Activated naive CD4-positive, alpha-beta T cell (primary cell): ENCODE measurements at regions not wholly inside any gene's neighbourhood (a gene's known extent, or its start where the extent isn't known, plus 50 kb on each side); places are given as distances from the start of the nearest gene placed in this dataset.
"Not testable (repeated sequence)": the region's sequence is repeated elsewhere in the genome, so short reads cannot be mapped to it uniquely, and the experiment has no call there.

Source experiments
- DNase-seq, 4 experiments: peaks; one replicate each; lab custom pipeline; 2025; lab: John Stamatoyannopoulos, UW

GRCh38 chr13:52931131-52931530 lies 82.7 kb upstream of the PCDH8 start:
- DNase-seq = no peak

DNA sequence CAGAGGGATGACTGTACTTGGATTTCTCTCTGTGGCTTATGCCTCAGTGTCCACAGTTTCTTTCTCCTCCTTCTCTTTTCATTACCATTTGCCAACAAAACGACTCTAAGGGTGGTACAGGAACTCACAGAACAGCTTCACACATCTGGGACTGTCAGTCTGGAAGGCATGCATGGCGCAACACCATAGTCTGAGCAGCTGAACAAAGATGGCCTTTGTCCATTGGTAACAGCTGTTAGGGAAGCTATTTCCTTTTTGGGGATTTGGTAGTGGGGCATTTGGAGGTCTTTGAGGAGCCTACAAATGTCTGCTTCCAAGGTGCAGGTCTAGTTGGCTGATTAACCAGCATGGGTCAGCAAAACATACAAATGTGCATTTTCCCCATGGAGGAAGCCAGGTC lies 81.4 kb upstream of the PCDH8 start:
- no peak for DNase-seq

DNA sequence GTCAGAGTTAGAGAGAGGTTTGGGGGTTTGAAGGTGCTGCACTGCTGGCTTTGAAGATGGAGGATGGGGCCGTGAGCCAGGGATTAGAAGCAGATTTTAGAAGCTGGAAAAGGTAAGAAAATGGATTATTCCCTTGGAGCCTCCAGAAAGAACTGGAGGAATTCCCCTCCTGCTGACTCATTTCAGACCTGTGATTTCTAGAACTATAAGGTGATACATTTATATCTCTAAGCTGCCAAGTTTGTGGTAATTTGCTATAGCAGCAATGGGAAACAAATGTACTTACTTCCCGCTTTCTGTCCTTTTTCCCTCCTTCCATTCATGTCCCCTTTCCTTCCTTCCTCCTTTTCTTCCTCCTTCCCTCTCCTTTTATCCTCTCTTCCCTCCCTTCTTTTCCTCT lies 78.5 kb upstream of the PCDH8 start:
- no peak for DNase-seq

GRCh38 chr13:52925775-52926285 lies 77.4 kb upstream of the PCDH8 start:
- no peak for DNase-seq

GRCh38 chr13:52925251-52925650 lies 76.8 kb upstream of the PCDH8 start:
- DNase-seq = no peak

DNA sequence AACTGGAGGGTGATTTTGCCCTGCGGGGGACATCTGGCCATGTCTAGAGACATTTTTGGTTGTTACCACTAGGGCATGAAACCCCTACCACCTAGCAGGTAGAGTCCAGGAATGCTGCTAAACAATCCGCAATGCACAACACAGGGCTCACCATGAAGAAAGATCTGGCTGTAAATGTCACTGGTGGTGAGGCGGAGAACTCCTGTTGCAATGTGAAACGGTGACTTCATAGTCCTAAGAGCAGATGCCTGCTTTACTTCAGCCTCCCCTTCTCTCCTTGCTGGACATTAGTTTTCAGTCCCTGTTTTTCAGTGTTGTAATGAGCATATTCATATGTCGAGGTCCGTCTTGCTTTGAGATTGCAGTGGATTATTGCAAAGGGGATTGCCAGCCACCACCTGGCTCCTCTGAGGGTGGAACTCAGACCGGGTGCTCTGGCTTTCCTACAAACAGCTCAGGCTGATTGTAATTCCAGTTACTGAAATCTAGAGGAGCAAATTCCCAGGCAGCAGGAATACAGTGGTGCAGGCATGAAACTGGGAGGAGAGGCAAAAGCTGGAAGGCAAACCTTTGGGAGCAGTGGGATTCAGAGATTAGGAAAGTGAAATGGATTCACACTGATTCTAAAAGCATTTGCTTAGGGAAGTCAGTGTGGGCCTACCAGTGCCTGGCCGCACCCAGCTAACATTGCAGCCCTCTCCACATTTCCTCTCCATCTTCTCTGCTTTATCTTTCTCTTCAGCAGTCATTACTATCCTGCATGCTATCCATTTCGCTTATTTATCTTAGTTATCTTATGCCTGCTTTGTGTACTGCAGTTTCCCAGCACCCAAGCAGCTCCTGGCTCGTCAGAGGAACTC lies 76.1 kb upstream of the PCDH8 start:
- no peak for DNase-seq

DNA sequence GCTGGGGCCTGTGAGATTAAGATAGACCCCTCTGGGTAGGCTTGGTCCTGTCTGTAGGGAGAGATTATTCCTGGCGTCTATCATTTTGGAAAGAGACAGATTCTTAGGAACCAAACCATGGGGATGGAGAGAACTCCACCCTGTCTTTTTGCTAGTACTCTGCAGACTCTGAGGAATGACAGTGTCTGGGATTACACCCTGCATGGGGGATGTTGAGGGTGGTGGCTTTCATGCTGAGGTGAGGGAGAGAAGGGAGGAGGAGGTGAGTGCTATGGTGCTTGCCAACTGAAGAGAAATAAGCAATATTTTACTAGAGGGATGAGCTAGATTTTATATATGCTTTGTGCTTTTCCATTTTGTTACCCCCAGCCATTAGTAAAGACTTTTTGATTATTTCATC lies 74.5 kb upstream of the PCDH8 start:
- DNase-seq = no peak

GRCh38 chr13:52921194-52921593 lies 72.8 kb upstream of the PCDH8 start:
- DNase-seq = no peak

- DNase-seq = no peak
These were observed 68.1 kb upstream of the PCDH8 start for GRCh38 chr13:52916486-52916990.

DNA sequence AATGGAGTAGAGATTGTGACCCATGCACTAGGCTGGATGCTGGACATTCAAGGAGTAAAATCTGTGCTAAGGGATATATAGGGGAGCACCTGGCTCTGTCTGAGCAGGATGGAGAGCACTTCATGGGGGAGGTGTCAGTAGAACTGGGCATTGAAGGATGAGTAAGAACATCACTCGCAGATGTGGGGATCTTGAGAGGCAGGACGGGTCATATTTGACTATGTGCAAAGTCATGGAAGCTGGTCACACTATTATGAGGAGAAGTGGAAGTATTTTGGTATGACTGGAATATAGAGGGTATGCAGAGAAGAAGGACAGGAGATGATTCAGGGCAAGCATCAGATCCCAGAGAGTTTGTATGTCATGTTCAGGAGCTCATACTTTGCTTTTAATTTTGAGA lies 62.9 kb upstream of the PCDH8 start:
- DNase-seq = no peak

GRCh38 chr13:52910318-52910717 lies 61.9 kb upstream of the PCDH8 start:
- not testable (repeated sequence) for DNase-seq

GRCh38 chr13:52906122-52906903 lies 57.9 kb upstream of the PCDH8 start:
- no peak for DNase-seq

DNA sequence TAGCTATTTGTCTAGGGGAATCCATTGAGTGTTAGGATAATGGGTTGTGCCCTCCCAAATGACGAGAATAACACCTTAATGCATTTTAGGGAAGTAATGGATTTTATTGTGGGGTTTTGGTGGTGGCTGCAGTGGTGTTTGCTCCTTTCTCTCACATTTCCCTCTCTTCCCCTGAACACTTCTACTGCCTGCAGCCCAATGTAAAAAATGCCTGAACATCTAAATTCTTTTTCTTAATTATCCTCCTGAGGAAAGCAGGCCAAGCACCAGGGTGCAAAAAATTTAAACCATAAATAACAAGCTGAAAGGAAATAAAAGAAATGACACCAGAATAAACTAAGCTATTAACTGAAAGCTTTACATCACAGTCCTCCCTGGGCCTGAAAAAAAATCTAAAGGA lies 57.3 kb upstream of the PCDH8 start:
- no peak for DNase-seq

GRCh38 chr13:52903320-52903719 lies 54.9 kb upstream of the PCDH8 start:
- no peak for DNase-seq

DNA sequence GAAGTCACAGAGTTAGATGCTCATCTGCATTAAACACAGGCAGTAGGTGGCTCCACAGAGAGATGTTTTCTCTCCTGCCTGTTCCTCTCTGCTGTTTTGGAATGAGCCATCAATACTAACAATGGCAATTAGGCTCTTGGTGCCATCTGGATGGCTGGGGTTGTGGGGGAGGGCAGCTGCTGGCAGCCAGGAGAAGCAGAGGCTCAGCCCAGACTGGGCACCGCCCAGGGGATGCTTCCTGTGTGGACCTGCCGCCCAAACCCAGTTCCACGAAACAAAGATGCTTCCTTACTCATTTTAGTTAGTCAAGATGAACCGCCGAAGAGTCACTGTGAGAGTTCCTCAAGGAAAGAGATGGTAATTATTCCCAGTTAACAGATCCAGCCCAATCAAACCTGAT lies 50.8 kb upstream of the PCDH8 start:
- DNase-seq = no peak
